22Rv1 (cell line): ENCODE measurements at regions not wholly inside any gene's neighbourhood (a gene's known extent, or its start where the extent isn't known, plus 50 kb on each side); places are given as distances from the start of the nearest gene placed in this dataset.

Experiments used
- H3K27ac ChIP-seq: fragments of 450-650 bp; 2 replicates; pipeline ENCODE4 v1.5.1; 2017
- CTCF ChIP-seq: fragments of 450-650 bp; IDR thresholded peaks from 2 replicates; pipeline ENCODE4 v1.5.1; 2017; ENCODE audit warnings: mild to moderate bottlenecking
- ZFX ChIP-seq: fragments of 450-650 bp; IDR thresholded peaks from 2 replicates; pipeline ENCODE4 v1.6.1; 2017; ENCODE audit warnings: antibody characterized with exemption, borderline replicate concordance

GRCh38 chr3:177882124-177882648 lies 654.0 kb upstream of the KCNMB2 start:
- no peak for TF ChIP-seq CTCF
- TF ChIP-seq ZFX: no peak
- H3K27ac ChIP-seq: no peak overlapping the region

DNA sequence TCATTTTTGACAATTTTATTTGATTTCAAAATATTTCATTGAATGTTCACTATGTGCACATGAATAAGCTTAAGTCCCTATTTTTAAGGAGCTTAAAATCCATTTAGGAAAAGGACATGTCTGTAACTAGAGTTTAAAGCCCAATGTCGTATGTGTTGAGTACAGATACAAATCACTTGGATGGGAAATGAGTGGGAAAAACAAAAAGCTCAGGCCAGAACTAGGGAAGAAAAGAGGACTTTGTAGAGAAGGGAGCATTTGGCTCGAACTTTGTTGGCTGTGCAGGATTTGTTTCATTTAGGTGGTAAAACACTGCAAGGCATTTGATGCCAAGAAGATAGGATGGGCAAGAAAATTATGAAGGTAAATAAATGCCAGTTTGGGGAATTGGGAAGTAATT lies 653.1 kb upstream of the KCNMB2 start:
- no peak for TF ChIP-seq CTCF
- TF ChIP-seq ZFX: no peak
- H3K27ac ChIP-seq: no peak overlapping the region

GRCh38 chr3:177883957-177884356 lies 652.3 kb upstream of the KCNMB2 start:
- H3K27ac ChIP-seq: no peak overlapping the region

DNA sequence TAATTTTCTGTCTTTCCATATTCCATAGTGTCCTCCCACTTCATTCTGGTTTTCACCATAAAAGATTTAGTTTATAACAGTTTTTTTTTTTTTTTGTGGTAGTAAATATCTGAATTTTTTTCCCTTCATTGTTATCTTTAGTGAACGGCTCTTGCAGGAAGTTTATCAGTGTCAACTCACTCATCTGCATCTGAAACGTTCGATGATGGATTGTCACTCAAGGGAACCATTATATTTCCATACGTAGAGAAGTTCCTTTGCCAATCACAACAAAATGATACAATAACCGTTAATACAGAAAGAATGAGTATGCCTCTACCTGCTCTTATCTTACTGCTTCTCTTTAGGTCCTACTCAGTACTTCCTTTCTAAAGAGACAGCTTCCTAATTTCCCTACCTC lies 651.2 kb upstream of the KCNMB2 start:
- no peak overlapping the region for H3K27ac ChIP-seq
- TF ChIP-seq ZFX (no peak), CTCF (no peak)

More at GRCh38 chr3:177883957-177884356, 652.3 kb upstream of the KCNMB2 start:
- TF ChIP-seq CTCF (no peak), ZFX (no peak)

DNA sequence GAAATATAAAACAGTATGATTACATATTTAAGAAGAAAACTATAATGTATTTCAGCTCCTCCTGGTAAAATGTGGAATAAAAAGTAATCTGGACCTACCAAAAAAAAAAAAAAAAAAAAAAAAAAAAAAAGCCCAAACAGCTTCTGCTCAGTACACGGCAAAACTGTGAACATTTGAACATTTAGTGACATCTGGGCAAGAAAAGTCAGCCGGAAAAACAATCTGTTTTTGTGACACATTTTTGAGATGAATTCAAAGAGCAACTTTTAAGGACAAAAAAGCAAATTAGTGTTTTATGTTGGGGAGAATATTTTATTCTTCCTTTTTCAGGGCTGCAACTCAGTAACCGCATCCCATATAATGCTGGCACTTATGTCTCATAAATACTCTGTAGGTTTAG lies 649.7 kb upstream of the KCNMB2 start:
- no peak overlapping the region for H3K27ac ChIP-seq
- TF ChIP-seq ZFX (no peak), CTCF (no peak)

DNA sequence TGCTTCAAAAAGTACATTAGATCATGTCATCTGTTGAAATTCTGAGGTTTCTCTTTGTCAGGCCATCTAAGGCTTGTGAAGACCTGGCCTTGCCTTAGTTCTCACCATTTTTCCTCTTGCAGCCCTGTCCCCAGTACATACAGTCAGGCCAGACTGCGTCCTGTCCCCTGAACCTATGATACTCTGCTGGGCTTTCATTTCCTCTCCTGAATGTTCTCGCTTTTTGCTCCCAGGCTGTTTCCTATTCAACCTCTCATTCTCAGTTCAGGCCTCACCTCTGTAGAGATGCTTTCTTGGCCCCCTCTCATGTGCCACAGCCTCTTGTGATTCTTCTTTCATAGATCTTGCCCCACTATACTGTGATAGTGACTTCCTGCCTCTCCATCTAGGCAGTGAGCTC lies 648.8 kb upstream of the KCNMB2 start:
- no peak for TF ChIP-seq CTCF
- no peak for TF ChIP-seq ZFX
- no peak overlapping the region for H3K27ac ChIP-seq

DNA sequence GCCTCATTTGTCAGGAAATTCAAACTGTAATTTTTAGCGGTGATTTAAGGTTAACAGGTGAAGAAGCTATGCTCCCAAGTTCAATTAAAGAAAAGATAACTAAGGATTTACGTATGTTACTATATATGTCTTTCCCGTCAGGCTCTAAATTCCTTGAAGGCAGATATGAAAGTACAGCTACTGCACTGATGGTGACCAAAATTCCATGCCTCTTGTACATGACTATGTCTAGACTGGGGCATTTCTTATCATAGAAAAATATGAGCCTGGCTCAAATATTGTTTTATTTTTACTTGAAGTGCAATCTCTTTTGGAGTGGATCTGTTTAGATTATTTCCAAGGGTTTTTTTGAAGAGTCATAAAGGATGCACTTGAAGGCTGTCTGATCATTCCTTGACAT lies 647.1 kb upstream of the KCNMB2 start:
- TF ChIP-seq CTCF (no peak), ZFX (no peak)
- no peak overlapping the region for H3K27ac ChIP-seq
